NCI-H446 treated with DMSO at 0.1 percent for 48 hours (cell line): ENCODE measurements at regions not wholly inside any gene's neighbourhood (a gene's known extent, or its start where the extent isn't known, plus 50 kb on each side); places are given as distances from the start of the nearest gene placed in this dataset.

Experiments
- DNase-seq: peaks from one replicate; lab custom pipeline; 2025; lab: John Stamatoyannopoulos, UW

GRCh38 chr2:100192825-100193224 lies 50.4 kb upstream of the AFF3 start:
- DNase-seq, result no peak

GRCh38 chr2:100192300-100192699 lies 49.9 kb upstream of the AFF3 start:
- DNase-seq, result no peak
